Lower leg skin (tissue), 4 donors: ENCODE measurements at regions not wholly inside any gene's neighbourhood (a gene's known extent, or its start where the extent isn't known, plus 50 kb on each side); places are given as distances from the start of the nearest gene placed in this dataset.

Experiments used
- DNase-seq, 2 donors: peaks; one replicate each; pipeline ENCODE4 v3.0.0-alpha.2; 2019; ENCODE audit warnings: low spot score in 2 of 2
- H3K4me3 ChIP-seq: fragments of 200-600 bp; sonication (generic); 2 replicates; pipeline ENCODE4 v1.5.1; 2017; ENCODE audit warnings: mild to moderate bottlenecking, low read depth; ENCODE audit not compliant: poor library complexity, severe bottlenecking
- POLR2A ChIP-seq, 2 donors: fragments of 450-650 bp; IDR thresholded peaks; one replicate each; pipeline ENCODE4 v1.6.1; 2016 to 2017; ENCODE audit warnings: antibody characterized with exemption in 2 of 2, mild to moderate bottlenecking in 1 of 2, moderate library complexity in 1 of 2
- WGBS, 2 donors: methylation state at CpG; one replicate each; pipeline ENCODE4 v1.1.5; 2018; 5-methylcytosine and 5-hydroxymethylcytosine counted together
- intact Hi-C: fragments of 100-400 bp; cut with DNase I; formaldehyde crosslinking; loops from one replicate; pipeline ENCODE4 v1.15.0; 2023; ENCODE audit warnings: low total_unique reads
- TF ChIP-seq, protein P1 (sequence below), 3 donors: fragments of 450-650 bp; IDR thresholded peaks; one replicate each; pipeline ENCODE4 v1.5.1; 2016; ENCODE audit warnings: antibody characterized with exemption in 3 of 3, mild to moderate bottlenecking in 3 of 3, moderate library complexity in 2 of 3

DNA sequence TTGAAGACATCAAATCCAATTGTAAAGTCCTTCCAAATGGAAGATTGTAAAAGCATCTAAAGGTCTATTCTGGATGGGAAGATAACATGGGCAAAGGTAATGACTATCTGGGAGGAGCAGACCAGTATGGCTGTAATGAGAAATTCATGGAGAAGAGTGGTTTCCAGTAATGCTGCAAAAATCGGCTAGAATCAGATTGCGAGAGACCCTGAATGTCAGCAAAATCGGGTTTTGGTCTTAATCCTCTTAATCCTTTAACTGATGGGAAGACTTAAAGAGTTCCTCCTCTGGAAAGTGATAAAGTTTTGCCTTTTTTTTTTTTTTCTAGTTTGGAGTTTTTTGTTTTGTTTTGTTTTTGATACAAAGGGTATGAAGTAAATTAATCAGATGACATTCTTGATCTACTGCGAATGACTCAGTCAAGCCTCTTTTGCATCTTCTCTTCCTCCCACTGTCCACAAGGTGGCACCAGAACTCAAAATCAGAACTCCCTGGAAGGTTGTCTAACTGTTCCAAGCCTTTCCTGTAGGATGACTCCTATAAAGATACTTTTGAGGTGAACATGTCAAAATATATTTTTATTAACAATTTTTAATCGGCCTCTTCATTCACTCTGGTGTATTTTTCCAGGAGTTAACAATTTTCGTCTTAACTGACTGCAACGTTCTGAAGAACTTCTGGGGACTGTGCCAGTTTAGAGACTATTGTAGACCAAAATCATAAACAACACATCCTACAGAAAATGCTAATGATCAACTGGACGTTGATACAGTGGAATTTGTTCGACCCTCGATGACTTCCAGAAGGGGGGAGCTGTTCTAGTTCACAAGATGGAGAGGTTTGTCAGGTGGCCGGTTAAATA is 213.3 kb upstream of the MIR17HG start:
- WGBS, 2 donors: 38 to 41% methylated on average over 11 of the region's 11 CpGs
- TF ChIP-seq POLR2A (IDR thresholded peaks at IDR 0.05): no peak
- TF ChIP-seq, protein P1, sequence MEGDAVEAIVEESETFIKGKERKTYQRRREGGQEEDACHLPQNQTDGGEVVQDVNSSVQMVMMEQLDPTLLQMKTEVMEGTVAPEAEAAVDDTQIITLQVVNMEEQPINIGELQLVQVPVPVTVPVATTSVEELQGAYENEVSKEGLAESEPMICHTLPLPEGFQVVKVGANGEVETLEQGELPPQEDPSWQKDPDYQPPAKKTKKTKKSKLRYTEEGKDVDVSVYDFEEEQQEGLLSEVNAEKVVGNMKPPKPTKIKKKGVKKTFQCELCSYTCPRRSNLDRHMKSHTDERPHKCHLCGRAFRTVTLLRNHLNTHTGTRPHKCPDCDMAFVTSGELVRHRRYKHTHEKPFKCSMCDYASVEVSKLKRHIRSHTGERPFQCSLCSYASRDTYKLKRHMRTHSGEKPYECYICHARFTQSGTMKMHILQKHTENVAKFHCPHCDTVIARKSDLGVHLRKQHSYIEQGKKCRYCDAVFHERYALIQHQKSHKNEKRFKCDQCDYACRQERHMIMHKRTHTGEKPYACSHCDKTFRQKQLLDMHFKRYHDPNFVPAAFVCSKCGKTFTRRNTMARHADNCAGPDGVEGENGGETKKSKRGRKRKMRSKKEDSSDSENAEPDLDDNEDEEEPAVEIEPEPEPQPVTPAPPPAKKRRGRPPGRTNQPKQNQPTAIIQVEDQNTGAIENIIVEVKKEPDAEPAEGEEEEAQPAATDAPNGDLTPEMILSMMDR (IDR thresholded peaks at IDR 0.05): no peak
- DNase-seq: peak in 1 of 2 donors; percentile 25
- H3K4me3 ChIP-seq: no peak overlapping the region
- intact Hi-C loops: no loop called here

DNA sequence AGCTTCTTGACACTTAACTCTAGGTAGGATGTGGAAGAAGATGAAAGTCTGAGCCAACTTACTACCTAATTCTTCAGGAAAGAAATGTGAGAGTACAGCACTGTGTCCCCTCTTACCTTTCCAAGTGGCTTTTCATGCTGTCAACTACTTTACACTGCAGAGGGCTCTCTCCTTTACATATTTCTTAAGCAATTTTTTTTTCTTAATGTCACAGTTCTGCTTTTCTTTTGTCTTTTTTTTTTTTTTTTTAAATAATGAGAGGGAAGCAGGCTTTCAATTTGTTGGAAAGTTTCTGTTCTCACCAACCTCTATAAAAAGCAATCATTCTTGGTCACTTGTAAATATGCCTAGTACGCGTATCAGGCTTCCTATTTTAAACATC is 212.7 kb upstream of the MIR17HG start:
- 38 to 87% methylated on average over 2 of the region's 2 CpGs for WGBS, 2 donors
- no peak for TF ChIP-seq POLR2A (IDR thresholded peaks at IDR 0.05)
- TF ChIP-seq, protein P1 (IDR thresholded peaks at IDR 0.05): no peak
- H3K4me3 ChIP-seq: no peak overlapping the region
- DNase-seq: no peak
- intact Hi-C loops: no loop called here

DNA sequence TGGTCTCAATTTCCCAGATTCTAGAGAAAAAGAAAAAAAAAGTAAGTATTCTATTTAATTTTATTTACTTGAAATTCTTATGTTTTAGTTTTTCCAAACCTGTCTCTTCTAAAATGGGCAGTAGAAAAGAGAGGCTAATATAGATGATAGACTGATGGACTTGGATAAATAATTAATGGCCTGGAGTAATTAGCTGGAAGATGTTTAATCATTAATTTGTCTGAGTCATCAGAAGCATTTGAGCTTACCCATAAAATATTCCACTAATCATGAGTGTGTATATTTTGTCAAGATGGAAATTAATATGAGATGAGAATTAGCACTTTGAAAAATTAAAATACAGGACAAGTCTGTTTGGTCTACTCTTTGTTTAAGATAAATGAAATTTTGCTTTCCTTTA is 212.1 kb upstream of the MIR17HG start:
- intact Hi-C loops: no loop called here
- no peak overlapping the region for H3K4me3 ChIP-seq
- TF ChIP-seq, protein P1 (IDR thresholded peaks at IDR 0.05): no peak
- TF ChIP-seq POLR2A (IDR thresholded peaks at IDR 0.05): no peak
- no peak for DNase-seq

DNA sequence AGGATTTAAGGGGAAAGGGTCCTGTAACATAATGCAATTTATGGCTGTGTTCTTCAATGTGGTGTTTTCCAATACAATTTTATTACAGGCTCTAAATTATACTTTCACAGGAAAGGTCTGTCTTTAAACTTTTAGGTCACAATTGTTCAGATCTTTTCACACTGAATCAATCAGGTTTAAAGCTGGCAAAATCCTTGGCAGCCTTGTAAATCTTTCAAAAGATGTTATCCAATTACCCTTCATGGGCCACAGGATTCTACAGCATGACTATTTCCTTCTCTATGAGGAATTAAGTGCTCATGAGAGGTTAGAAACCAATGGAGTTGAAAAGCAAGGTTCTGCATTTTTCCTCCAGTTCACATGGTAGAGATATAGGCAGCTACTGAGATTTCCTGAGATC is 211.5 kb upstream of the MIR17HG start:
- H3K4me3 ChIP-seq: no peak overlapping the region
- no peak for DNase-seq
- intact Hi-C loops: no loop called here
- no peak for TF ChIP-seq POLR2A (IDR thresholded peaks at IDR 0.05)
- TF ChIP-seq, protein P1 (IDR thresholded peaks at IDR 0.05): no peak

DNA sequence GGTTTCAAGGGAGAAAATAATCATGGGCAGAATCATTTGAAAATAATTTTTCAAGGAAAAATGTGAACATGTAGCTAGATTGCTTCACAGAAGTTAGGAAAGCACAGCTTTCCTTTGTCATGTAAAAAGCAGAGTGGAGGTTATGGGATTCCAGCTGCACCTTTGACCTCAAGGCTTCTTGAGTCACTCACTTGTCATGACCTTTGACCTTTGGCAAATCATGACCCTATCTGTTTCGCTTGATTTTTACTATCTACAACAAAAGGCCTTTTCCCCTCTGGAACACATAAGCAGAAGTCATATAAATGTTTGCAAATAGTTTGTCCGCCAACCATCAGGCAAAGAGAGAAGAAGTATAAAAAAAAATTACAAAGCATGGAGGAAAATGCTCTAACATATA is 210.7 kb upstream of the MIR17HG start:
- intact Hi-C loops: no loop called here
- 90 to 92% methylated on average over 2 of the region's 2 CpGs for WGBS, 2 donors
- H3K4me3 ChIP-seq: no peak overlapping the region
- no peak for TF ChIP-seq POLR2A (IDR thresholded peaks at IDR 0.05)
- TF ChIP-seq, protein P1 (IDR thresholded peaks at IDR 0.05): no peak
- DNase-seq: no peak

DNA sequence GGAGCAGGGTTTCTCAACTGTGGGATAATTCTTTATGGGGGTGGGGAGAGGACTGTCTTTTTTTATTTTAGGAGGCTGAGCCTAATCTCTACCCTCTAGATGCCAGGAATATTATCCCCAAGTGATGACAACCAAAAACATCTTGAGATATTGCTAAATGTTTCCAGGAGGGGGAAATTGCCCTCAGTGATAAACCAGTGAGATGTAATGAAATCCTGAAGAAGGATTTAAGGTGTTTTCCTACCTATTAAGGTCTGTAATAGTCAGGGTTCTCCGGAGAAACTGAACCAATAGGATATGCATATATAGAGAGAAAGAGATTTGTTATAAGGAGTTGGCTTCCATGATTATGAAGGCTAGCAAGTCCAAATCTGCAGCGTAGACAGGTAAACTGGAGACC is 208.3 kb upstream of the MIR17HG start:
- H3K4me3 ChIP-seq: no peak overlapping the region
- intact Hi-C loops: no loop called here
- 81 to 84% methylated on average over 2 of the region's 2 CpGs for WGBS, 2 donors
- TF ChIP-seq POLR2A (IDR thresholded peaks at IDR 0.05): no peak
- TF ChIP-seq, protein P1 (IDR thresholded peaks at IDR 0.05): no peak
- no peak for DNase-seq
